ENCODE measurements at regions not wholly inside any gene's neighbourhood (a gene's known extent, or its start where the extent isn't known, plus 50 kb on each side); places are given as distances from the start of the nearest gene placed in this dataset.
A peak's percentile ranks its signal among the peaks of the same experiment; 100 is the strongest.

DNA sequence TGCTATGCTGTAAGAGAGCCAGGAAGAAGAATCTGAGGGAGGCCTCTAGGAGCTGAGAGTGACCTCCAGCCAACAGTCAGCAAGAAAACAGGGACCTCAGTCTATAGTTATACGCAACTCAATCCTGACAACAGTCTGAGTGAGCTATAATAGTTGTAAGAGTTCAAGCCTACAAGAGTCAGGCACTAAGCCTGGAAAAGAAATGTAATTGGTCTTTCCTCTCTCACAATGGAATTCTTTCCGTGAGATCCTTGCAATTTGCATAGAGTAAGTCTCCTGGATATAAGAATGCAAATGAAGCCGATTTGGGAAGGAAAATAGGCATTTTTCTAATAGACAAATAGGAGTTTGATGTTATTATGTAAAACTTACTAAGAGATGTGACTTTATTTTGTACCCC is 1332.6 kb upstream of the CELF4 start:
- Mint-ChIP-seq H3K9me3 (no peaks in the 10 kb centered on the region; the same call in 2 of the 3 replicates), H3K27ac (0 out of 2 replicates have a peak overlapping the region, but pooled peaks have one; percentile 71), H3K27me3 (ENCODE audit: insufficient read depth, low read depth, poor library complexity) (peaks cover 2% of the 10 kb centered on the region), H3K4me3 (no peak overlapping the region), H3K36me3 (ENCODE audit: low read depth) (no peaks in the 10 kb centered on the region), H3K4me1 (peaks cover 6% of the 10 kb centered on the region; the same call in 2 of the 3 replicates)
- Histone ChIP-seq H2AFZ (peak overlapping the region; percentile 64; the same call in 1 of the 2 replicates), H3F3A (replicated peaks; ENCODE audit: low read depth) (no peaks in the 10 kb centered on the region), H3K36me3 (ENCODE audit: insufficient read depth) (no peaks in the 10 kb centered on the region), H3K9me2 (ENCODE audit: insufficient read depth) (peaks cover 22% of the 10 kb centered on the region; the same call in 1 of the 2 replicates), H3K4me3 (no peak overlapping the region), H3K27ac (ENCODE audit: low read depth) (no peak overlapping the region), H3K79me2 (replicated peaks; ENCODE audit: insufficient read depth) (no peaks in the 10 kb centered on the region), H3K4me2 (peak overlapping the region; percentile 48), H4K20me1 (replicated peaks; ENCODE audit: insufficient read depth) (no peaks in the 10 kb centered on the region), H3K27me3 (ENCODE audit: insufficient read depth) (no peaks in the 10 kb centered on the region), H3K4me1 (ENCODE audit: insufficient read depth) (peaks cover 9% of the 10 kb centered on the region)
- TF ChIP-seq EZH2 (IDR thresholded peaks at IDR 0.05; ENCODE audit: low read depth, unreplicated experiment): no peak
- DNase-seq (ENCODE audit: low spot score) (peak; percentile 32), ATAC-seq (no peak)

GRCh38 chr18:38895560-38895959 is 1330.0 kb upstream of the CELF4 start:
- no peaks in the 10 kb centered on the region for H3K79me2 ChIP-seq (replicated peaks; ENCODE audit: insufficient read depth)
- H3K4me1 ChIP-seq (ENCODE audit: insufficient read depth): peaks cover 9% of the 10 kb centered on the region
- H3K4me3 ChIP-seq: no peak overlapping the region
- H3F3A ChIP-seq (replicated peaks; ENCODE audit: low read depth): no peaks in the 10 kb centered on the region
- no peak overlapping the region for H2AFZ ChIP-seq
- H4K20me1 ChIP-seq (replicated peaks; ENCODE audit: insufficient read depth): no peaks in the 10 kb centered on the region
- peaks cover 6% of the 10 kb centered on the region; the same call in 2 of the 3 replicates for H3K4me1 Mint-ChIP-seq
- no peak overlapping the region for H3K4me3 Mint-ChIP-seq
- no peak for ATAC-seq
- no peaks in the 10 kb centered on the region for H3K36me3 Mint-ChIP-seq (ENCODE audit: low read depth)
- no peaks in the 10 kb centered on the region for H3K27me3 ChIP-seq (ENCODE audit: insufficient read depth)
- no peak overlapping the region for H3K4me2 ChIP-seq
- H3K9me2 ChIP-seq (ENCODE audit: insufficient read depth): peaks cover 18% of the 10 kb centered on the region; the same call in 1 of the 2 replicates
- H3K27ac ChIP-seq (ENCODE audit: low read depth): no peak overlapping the region
- no peaks in the 10 kb centered on the region for H3K36me3 ChIP-seq (ENCODE audit: insufficient read depth)
- H3K27ac Mint-ChIP-seq: no peak overlapping the region
- DNase-seq (ENCODE audit: low spot score): no peak
- H3K27me3 Mint-ChIP-seq (ENCODE audit: insufficient read depth, low read depth, poor library complexity): no peaks in the 10 kb centered on the region
- TF ChIP-seq REST (IDR thresholded peaks at IDR 0.05; ENCODE audit: unreplicated experiment) (no peak), ETS1 (IDR thresholded peaks at IDR 0.05) (no peak), POLR2AphosphoS5 (IDR thresholded peaks at IDR 0.05; ENCODE audit: low read depth) (no peak), ZNF114 (CRISPR knock-in tag; IDR thresholded peaks at IDR 0.05) (no peak), EZH2 (IDR thresholded peaks at IDR 0.05; ENCODE audit: low read depth, unreplicated experiment) (no peak), EZH2phosphoT487 (IDR thresholded peaks at IDR 0.05; ENCODE audit: unreplicated experiment) (no peak), STAT1 (IDR thresholded peaks at IDR 0.05; ENCODE audit: unreplicated experiment) (no peak), CREB1 (CRISPR knock-in tag; IDR thresholded peaks at IDR 0.05; ENCODE audit: low read depth) (no peak), JUNB (IDR thresholded peaks at IDR 0.05; ENCODE audit: unreplicated experiment) (no peak), CTCF (conservative IDR thresholded peaks at IDR 0.05; ENCODE audit: low read depth in 2 of 2) (no peak), ZNF331 (CRISPR knock-in tag; IDR thresholded peaks at IDR 0.05; ENCODE audit: low read depth) (no peak)
- no peaks in the 10 kb centered on the region; the same call in 2 of the 3 replicates for H3K9me3 Mint-ChIP-seq

Measured in GM23338 (cell line).